Fibroblast of the conjunctiva (primary cell): ENCODE measurements at regions not wholly inside any gene's neighbourhood (a gene's known extent, or its start where the extent isn't known, plus 50 kb on each side); places are given as distances from the start of the nearest gene placed in this dataset.

Experiments
- DNase-seq: peaks from one replicate; pipeline ENCODE4 v3.0.0-alpha.2; 2010; ENCODE audit warnings: low read depth

DNA sequence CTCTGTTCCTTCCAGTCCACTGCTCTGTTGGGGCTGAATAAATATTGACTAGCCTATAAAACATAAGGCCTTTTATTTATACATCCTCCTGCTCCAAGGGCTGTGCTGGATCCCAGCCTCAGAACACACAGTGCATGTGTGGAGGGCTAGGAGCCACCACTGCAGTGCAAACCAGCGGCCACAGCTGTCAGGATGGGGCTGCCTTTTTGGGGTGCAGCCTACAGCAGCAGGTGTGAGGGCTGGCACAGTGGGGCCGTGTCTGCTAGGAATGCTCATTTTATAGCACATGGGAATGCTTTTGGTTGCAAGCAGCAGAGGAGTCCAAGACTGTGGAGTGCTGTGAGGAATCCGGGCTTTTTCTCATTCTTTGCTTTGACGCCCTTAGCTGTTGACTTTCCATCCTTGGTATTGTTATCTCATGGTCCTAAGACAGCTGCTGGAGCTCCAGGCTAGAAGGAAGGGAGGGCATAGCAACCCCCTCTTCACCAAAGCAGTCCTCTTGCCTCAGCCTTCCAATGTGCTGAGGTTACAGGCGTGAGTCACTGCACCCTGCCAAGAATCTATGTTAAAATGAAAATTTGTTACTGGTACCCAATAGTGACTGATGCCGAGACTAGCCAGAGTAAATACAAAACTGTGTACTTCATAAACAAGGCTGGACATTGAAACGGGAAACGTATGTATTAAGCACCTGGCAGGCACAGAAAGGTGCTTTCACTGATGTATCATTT lies 334.3 kb upstream of the GATB start:
- no peak for DNase-seq

DNA sequence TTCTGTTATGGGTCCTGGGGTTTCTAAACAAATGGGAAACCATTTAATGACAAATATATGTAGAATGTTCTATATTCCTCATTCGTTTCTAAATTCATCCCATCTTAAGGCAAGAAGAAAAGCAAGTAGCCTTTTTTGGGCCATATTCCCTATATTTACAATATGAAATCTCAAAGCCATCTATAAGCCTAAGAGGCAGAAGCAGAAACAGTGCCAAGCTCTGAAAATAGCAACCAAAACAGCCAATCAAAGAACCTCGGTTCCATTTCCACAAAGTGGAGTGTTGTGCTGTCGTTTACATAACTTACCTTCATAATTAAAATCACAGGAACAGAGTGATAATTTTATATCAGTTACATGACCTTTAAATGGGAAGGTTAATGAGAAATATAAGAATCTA lies 330.6 kb upstream of the GATB start:
- no peak for DNase-seq

DNA sequence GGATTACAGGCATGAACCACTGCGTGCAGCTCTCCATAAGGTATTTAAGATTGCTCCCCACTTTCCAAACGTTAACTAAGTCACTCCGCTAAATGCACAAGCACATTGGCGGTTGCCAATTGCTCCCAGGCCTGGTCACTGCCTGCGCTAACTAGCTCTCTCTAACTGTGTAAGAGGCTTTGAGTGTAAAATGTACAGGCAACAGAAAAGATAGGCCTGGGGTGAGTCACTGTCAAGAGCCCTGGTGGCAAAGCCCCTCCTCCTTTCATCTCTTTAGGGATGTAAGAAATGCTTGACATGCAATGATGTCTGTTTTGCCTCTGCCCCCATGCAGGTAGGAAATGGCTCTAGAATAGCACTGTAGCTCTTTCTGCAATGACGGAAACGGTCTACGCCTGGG lies 329.7 kb upstream of the GATB start:
- DNase-seq = no peak

DNA sequence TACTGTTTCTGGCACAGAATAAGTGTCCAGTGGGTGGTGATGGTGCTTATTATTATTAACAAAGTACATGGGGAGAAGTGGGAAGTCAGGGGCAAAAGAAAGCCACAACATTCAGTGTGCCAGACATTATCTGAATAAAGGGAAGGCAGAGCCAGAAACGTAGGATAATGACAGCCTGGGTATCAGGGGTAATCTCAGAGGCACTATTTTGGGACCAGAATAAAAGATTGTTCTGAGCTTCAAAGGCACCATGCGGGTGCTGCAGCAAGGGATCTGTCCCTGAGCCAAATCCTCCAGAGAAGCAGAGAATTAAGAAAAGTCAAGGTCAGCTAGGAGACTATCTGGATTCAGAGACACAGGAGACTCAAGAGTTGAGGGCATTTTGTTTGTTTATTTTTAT lies 328.8 kb upstream of the GATB start:
- no peak for DNase-seq

DNA sequence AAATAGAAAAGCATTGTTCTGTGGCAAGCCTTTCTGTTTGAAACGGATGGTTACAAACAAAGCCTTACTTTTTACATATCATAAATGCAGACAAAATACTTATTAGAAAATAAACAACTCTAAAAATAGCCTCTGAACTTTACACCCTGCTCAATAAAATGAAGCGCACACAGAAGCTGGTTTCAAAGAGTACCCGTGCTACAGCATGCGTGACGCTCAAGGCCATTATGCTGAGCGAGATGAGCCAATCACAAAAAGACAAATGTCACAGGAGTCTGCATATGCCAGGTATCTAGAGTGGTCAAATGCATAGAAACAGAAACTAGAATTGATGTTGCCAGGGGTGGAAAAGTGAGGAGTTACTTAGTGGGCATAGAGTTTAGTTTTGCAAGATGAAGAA lies 326.5 kb upstream of the GATB start:
- no peak for DNase-seq

DNA sequence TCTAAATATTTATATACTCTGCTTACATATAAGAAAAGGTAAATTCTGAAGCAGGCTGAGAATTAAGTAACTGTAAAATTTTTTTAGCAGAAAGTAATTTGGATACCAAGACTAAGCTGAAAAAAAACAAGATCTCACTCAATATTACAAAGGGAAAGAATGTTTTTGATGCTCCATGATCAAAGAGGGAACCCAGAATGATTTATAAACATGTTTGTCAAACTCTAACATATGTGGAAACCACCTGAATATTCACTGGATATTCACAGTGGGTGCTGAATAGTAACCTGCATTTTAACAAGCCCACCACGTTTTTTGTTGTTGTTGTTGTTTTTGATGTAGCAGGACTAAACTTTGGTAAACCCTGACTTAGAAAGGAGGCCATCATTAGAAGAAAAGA lies 324.9 kb upstream of the GATB start:
- no peak for DNase-seq

DNA sequence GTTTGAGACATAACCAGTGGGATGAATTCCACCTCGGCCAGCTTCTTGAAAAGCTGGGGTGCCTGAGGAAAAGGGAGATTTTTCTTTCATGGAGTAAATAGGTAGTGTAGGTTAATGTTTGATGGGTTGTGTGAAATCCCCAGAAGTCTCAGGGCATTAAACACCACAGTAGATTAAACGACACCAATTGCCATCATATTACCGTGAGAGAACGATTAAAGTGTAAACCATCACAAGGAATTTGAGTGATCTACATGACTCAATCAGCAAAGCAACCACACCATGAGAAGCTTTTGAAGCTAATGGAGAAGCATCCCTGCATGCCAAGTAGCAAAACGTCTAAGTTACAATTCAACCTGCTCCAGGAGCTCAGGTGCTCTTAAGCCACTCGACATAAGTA lies 322.5 kb upstream of the GATB start:
- DNase-seq = no peak

DNA sequence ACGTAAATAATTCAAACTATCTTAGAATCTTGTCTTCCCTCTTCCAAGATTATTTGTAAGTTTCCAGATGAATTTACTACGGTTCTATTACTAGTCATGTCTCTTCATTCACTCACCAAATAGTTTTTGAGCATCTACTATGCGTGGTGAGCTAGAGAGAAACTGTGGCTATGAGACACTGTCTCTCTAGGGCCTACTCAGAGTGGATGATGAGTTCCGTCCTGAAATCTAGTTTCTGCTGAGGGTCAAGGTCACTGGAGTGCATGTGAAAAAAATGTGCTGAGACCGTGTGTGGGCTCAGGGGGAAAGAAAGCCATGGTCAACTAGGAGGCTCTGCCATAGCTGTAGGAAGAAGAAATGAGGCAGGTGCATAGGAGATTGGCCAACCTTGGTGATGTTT lies 320.2 kb upstream of the GATB start:
- DNase-seq = no peak

DNA sequence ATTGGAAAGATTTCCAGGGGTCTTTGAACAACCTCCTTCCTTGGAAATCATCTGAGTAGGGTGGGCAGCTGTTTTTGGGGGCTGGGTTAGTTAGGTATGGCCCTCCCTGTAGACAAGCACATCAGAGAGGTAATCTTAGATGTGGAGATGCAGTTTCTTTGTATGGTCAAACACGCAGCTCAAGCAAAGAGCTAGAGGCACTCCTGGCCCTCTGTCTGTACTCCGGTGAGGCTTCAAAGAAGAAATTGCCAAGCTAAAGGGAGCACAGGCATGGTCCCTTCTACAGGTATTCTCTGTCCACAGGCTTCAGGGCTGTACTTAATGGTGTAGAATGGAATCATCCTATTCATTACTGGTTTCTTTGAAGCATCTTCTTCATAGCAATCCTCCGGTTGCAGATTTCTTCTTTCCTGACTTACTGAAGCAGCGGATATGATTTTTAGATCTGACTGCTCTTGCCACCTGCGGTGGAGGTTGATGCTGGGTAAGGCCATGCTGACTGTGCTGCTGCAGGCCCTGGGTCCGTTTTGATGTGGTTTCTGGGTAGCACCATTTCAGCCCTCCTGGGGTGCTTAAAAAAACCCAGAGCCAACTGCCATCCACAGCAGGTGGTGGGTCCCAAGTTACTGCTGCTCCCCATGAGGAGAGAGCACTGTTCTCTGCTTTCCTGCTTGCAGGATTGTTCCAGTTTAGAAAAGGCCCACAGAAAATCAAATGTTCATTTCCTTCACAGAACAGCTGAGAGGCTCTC lies 318.9 kb upstream of the GATB start:
- DNase-seq = no peak

DNA sequence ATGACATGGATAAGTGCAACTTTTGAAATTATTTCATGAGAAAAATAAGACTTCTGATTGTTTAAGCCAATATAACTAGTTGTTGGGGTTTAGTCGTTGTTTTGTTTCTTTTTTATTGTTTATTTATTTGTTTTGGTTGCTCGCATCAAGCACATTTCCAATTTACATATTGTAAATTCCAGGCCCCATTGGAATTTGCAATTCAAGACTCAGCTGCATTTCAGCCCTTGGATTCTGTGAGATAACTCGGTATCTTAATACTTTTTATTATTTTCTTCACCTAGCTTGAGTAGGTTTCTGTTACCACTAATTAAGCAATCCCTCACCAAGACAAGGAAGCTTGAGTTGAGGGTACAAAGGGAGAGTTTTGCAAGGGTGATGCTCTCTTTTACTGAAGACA lies 318.3 kb upstream of the GATB start:
- no peak for DNase-seq

DNA sequence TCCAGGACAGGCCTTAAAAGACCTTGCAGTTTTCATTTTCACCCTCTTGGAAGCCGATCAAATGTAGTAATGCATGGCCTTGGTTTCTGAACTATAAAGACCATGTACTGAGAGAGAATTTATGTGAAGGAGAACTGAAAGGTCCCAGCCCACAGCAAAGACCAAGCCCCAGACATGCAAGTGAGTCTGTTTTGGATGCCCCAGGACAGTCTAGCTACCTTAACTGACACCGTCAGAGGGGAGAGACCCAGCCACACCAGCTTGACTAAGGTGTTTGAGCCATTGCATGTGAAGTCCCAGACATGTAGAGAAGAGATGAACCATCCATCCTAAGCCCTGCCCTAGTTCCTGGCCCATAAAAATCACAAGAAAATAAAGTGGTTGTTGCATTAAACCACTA lies 316.8 kb upstream of the GATB start:
- DNase-seq = no peak

DNA sequence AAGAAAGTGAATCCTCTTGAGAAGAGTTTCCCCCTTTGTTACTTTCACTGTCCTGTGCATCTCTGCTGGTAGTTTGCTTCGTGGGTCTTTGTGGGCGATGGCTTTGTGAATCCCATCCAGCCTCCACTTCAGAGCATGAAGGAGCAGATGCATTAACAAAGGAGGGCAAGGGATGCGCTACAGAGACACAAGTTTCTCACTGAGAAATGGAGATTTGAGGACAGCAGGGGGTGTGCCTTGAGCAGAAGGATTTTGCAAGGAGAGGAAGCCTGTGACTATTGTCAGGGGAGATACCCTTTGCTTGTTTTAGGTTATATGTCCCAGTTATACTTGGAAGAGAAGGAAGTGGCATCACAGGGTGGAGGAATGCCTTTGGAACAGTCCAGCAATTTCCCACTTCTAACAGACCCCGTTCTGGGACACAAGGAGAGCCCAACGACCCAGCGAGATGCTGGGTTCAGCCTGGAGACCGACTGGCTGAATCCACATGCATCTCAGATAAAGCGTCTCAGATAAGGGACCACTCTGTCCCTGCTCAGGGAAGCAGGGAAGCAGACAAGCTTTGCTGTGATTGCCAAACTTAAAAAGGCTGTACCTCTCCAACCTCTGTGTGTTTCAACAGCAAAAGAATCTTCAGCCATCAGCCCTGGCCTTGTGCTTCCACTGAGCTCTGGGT lies 314.6 kb upstream of the GATB start:
- DNase-seq = no peak

DNA sequence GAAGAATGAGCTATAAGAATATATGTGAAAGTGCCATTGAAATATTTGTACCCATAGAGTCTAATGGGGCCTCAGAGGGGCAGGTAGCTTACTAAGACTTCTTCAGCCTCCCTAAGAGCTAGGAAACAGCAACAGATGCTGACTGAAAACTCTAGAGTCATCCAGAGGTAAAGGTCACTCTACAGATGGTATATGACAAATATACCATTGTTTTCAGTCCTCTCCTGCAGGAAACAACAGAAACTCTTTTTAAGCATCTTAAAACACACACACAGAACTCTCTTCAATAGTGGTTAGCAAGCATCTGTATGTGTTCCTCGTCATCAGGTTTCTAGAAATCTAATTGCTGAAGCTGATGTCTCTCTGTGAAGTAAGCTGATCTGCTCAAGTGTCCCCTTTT lies 313.8 kb upstream of the GATB start:
- DNase-seq = no peak

DNA sequence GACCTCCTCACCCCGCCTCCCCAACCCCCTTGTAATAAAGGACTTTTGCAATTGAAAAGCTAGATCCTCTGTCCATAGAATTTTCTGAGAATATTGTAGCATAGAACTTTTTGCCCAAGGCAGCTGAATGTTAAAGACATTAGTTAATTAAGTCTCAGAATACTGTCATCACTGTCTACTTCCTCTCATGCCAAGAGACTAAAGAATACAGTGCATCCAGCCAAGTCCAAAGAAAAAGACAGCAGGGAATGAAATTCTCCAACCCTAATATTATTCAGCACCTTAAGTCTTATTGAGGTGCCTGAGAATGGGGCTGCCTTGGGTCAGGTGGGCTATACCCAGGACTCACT lies 313.3 kb upstream of the GATB start:
- no peak for DNase-seq

DNA sequence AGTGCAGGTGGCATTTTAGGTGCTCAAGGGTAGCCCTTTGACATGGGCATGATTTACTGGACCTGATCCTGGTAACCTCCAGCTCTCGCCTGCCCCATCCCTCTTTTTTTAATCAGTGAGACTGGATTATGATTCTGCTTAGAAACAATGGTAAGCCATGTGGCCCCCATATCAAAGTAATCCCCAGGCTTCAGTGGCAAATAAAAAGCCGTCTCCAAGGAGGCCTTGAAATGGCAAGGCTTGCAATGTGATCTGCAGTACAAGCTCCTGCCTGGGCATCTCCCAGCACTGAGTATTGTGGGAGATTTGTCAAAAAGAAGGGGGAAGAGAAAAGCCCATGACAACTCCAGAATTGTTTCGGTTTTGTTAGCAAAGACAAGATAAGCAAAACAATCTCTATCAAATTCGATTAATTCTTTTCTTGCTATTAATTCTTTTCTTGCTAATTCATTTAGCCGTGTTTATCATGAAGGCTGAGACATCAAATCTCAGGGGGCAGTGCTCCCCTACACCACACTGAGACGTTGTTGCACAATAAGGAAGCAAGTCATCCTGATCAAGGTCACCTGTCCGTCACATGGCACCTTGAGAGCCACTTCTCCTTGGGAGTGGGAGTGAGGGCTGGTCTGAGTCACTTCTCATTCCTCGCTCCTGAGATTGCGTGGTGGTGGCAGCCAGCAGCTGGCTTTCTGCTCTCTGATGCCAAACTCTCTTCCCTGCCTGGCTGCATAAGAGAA lies 312.7 kb upstream of the GATB start:
- no peak for DNase-seq

DNA sequence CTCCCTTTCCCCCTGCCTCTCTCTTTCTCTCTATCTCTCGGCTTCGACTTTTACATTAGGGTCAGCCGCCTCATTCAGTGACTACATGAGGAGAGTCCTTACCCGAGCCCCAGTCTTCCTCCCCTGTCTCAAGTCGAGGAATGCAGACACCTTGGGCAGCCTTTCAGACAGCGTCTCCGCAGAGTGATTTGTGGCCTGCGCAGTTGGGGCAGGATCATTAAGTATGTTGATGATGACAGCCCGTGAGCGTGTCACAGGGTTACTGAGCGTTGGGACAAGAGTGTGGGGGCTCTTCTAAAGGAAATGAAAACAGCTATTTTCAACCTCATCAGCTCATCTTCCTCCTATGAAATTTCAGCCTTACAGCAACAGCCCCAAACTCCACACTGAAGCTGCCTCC lies 312.1 kb upstream of the GATB start:
- DNase-seq = no peak

DNA sequence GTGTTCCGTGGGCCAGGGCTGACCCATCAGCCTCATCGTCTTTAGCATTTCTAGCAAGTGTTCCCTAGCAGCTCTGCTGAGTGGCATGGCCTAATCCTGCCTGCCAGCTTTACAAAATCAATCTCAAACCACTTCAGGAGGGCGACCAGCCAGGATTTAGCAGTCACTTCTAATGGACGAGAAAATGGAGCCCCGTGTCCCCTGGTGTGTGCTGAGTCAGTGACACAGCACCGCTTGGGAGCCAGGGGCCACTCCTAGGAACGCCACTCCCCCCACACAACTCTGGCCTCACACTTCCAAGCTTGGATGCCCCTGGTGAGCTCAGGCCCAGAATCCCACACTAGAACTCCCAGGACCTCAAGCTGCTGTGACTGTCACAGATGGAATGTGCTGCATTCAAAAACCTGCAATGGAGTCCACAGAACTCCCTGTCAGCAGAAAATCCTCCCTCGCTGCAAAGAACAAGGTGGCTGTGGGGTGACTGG lies 311.2 kb upstream of the GATB start:
- DNase-seq = no peak

DNA sequence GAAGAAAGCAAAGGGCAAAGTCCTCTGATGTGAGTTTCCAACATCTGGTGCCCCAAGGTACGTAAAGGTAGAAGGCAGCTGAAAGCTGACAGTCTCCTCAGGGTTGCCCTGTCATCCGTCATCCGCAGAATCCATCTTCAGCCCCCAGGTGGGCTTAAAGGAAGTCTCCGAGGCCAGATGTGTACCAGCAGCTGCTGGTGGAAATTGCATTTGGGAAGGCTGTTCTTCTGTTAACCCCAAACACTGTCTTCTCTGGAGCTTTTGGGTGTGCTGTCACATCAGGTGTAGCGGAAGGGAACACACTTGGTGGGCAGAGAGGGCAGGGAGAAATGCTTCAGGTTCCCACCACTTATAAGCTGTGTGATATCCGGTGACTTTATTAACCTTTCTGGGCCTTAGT lies 310.0 kb upstream of the GATB start:
- DNase-seq = no peak

DNA sequence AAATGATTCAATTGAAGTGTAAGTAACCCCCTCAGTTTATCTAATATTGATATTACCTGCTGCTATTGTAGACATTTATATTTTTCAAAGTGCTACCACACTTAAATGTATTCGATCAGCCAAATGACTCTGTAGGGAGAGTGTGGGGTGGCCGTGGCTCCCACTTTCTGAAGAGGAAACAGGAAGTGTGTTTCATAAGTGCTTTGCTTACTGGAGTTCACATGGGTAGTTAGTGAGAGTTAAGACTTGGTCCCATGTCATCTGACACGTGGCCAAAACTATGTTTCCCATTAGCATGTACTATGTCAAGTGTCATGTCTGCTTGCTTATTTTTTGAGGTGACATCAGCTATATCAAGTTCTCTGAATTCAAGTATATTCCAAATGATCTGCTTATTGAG lies 308.1 kb upstream of the GATB start:
- DNase-seq = no peak

DNA sequence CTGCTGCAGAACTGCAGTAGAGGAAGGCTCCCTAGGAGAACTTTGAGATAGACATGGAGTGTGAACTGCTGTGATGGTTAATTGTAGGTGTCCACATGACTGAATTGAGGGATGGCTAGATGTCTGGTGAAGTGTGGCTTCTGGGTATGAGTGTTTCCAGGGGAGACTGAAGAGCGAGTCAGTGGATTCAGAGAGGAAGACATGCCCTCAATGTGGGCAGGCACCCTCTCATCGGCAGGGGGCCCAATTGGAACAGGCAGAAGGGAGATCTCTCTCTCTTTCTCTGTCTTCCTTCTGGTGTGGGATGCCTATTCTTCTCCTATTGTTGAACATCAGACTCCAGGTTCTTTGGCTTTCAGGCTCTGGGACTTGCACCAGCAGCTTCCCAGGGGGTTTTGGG lies 304.7 kb upstream of the GATB start:
- no peak for DNase-seq

DNA sequence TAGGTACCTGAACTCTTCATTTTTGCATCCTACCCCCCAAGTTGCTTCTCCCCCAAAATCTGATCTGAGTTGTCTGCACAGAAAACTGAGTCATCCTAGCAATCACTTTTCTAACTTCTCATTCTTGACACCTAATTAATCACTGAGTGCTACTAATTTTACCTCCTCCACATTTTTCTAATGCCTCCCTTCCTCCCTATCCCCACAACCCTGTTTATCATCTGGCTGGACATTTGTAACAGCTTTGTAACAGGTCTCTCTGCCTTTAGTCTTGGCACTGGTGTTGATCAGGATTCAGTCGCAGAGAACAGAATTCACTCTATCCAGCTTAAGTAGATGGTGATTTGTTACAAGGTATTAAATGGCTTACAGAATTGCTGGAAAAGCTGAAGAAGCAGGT lies 303.9 kb upstream of the GATB start:
- no peak for DNase-seq

DNA sequence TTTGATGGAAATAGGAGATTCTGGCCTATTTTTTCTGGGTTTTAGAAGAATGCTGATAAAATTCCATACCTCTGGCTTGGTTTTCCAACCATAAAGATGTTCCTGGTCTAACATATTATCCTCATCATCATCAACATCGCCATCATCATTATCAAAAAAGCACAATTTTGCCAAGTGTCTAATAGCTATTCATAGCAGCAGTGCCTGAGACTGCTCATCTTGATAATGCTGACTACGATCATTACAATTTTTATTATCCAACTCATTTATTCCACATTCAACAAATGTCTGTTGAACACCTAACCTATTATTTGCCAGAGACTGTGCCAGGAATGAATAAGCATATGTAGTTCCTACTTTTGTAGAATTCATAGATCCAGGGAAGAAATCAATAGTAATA lies 303.5 kb upstream of the GATB start:
- no peak for DNase-seq
